ENCODE measurements at regions not wholly inside any gene's neighbourhood (a gene's known extent, or its start where the extent isn't known, plus 50 kb on each side); places are given as distances from the start of the nearest gene placed in this dataset.

DNA sequence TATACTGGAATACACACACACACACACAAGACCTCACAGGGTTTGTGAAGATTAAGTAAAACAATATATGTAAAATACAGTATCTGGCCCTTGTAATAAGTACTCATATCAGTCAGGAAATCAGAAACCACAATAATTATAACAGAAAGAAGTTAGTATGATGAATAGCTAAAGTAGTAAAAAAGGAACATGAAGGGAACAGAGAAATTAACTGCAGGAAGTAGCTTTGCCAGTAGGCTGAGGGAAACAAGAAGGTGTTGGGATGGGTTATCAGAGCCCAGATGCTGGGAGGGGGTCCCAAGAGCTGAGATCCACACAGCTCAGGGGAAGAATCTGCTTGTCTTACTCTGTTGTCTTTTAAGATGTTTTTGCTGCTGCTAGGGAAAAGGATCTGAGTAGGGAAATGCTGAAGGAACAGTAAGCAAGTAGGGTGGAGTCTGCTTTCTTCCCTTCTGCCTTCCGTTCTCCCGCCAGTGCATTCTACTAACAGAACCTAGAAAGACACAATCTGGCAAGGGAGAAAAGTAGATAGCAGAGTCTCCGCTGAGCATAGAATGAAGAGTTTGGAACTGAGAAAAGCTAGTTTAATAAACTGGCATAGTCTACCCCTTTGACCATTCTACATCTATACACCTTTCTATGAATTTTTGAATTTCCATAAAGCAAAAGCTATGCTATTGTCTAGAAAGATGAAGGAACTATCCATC is 55.3 kb upstream of the ALDH1A1 start:
- Histone ChIP-seq H3K9me3 (ENCODE audit: control insufficient read depth, insufficient read depth, low read length) (no peaks in the 10 kb centered on the region), H3K27ac (ENCODE audit: low read depth, low read length) (no peak overlapping the region), H3K4me2 (ENCODE audit: low read length) (no peak overlapping the region), H3K27me3 (ENCODE audit: control insufficient read depth, low read length) (no peaks in the 10 kb centered on the region), H3K4me3 (ENCODE audit: low read length) (no peak overlapping the region), H3K9me2 (replicated peaks; ENCODE audit: control insufficient read depth, low read length) (no peaks in the 10 kb centered on the region), H4K20me1 (ENCODE audit: control insufficient read depth, insufficient read depth, low read depth, low read length) (no peaks in the 10 kb centered on the region), H3K79me2 (ENCODE audit: control insufficient read depth, low read length) (no peaks in the 10 kb centered on the region), H3K36me3 (ENCODE audit: control insufficient read depth, low read length) (no peaks in the 10 kb centered on the region), H3F3A (ENCODE audit: control insufficient read depth, insufficient read depth) (no peaks in the 10 kb centered on the region), H3K4me1 (ENCODE audit: control insufficient read depth, low read length) (no peaks in the 10 kb centered on the region)
- TF ChIP-seq EZH2phosphoT487 (IDR thresholded peaks at IDR 0.05; ENCODE audit: borderline replicate concordance, low read length): no peak
- TF ChIP-seq, protein P1, sequence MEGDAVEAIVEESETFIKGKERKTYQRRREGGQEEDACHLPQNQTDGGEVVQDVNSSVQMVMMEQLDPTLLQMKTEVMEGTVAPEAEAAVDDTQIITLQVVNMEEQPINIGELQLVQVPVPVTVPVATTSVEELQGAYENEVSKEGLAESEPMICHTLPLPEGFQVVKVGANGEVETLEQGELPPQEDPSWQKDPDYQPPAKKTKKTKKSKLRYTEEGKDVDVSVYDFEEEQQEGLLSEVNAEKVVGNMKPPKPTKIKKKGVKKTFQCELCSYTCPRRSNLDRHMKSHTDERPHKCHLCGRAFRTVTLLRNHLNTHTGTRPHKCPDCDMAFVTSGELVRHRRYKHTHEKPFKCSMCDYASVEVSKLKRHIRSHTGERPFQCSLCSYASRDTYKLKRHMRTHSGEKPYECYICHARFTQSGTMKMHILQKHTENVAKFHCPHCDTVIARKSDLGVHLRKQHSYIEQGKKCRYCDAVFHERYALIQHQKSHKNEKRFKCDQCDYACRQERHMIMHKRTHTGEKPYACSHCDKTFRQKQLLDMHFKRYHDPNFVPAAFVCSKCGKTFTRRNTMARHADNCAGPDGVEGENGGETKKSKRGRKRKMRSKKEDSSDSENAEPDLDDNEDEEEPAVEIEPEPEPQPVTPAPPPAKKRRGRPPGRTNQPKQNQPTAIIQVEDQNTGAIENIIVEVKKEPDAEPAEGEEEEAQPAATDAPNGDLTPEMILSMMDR (IDR thresholded peaks at IDR 0.05; ENCODE audit: low read depth, low read length, poor library complexity, severe bottlenecking): no peak

DNA sequence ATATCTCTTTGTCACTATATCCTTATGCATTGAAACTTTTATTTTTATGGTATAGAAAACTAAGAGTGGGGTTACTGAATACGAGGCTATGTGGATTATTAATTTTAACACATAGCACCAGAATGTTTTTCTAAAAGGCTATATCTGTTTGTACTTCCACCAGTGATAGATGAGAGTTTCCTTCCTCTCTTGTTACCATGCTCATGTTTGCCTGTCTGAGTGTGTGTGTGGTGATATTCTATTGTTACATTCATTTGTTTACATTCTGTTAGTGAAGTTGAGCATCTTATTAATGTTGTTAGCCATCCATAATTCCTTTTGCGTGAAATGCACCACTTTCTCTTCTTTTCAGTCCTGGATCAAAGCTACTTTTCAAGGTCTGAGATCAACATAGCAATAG is 54.1 kb upstream of the ALDH1A1 start:
- Histone ChIP-seq H3K36me3 (ENCODE audit: control insufficient read depth, low read length) (no peaks in the 10 kb centered on the region), H3K4me2 (ENCODE audit: low read length) (no peak overlapping the region), H3K9me2 (replicated peaks; ENCODE audit: control insufficient read depth, low read length) (no peaks in the 10 kb centered on the region), H3K79me2 (ENCODE audit: control insufficient read depth, low read length) (no peaks in the 10 kb centered on the region), H4K20me1 (ENCODE audit: control insufficient read depth, insufficient read depth, low read depth, low read length) (no peaks in the 10 kb centered on the region), H3K9me3 (ENCODE audit: control insufficient read depth, insufficient read depth, low read length) (no peaks in the 10 kb centered on the region), H3F3A (ENCODE audit: control insufficient read depth, insufficient read depth) (no peaks in the 10 kb centered on the region), H3K4me3 (ENCODE audit: low read length) (no peak overlapping the region), H3K4me1 (ENCODE audit: control insufficient read depth, low read length) (no peaks in the 10 kb centered on the region), H3K27me3 (ENCODE audit: control insufficient read depth, low read length) (no peaks in the 10 kb centered on the region), H3K27ac (ENCODE audit: low read depth, low read length) (no peak overlapping the region)
- no peak for TF ChIP-seq EZH2phosphoT487 (IDR thresholded peaks at IDR 0.05; ENCODE audit: borderline replicate concordance, low read length)

Data from DOHH2 (cell line).